ENCODE measurements at regions not wholly inside any gene's neighbourhood (a gene's known extent, or its start where the extent isn't known, plus 50 kb on each side); places are given as distances from the start of the nearest gene placed in this dataset.

DNA sequence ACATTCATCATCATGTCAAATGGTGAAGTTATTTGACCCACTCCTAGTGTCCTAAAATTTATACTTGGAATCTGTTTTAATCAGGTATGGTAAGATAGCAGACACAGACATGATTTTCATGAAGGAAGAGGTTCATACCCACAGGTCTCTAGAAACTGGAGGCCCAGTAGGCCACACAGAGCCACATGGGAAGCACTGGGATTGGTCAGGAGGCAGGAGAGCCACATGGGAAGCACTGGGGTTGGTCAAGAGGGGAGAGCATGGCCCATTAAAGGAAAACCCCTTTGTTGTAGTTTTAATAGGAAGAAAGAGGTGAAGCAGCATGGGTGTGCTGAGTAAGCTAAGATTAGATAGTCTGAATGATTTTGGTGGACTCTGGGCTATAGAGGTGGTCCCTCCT is 356.9 kb downstream of the MFSD1 start:
- Histone ChIP-seq H4K20me1 (ENCODE audit: control insufficient read depth, extremely low read depth, insufficient read depth, low read length) (no peaks in the 10 kb centered on the region), H3K9ac (ENCODE audit: insufficient read depth, low read length) (no peak overlapping the region), H2AFZ (ENCODE audit: low read length) (no peak overlapping the region), H3K36me3 (ENCODE audit: control insufficient read depth, insufficient read depth, low read length) (no peaks in the 10 kb centered on the region), H3K27ac (ENCODE audit: insufficient read depth, low read length) (no peak overlapping the region), H3K9me3 (ENCODE audit: control insufficient read depth, insufficient read depth, low read depth, low read length) (no peaks in the 10 kb centered on the region), H3K27me3 (ENCODE audit: control insufficient read depth, insufficient read depth, low read length) (no peaks in the 10 kb centered on the region), H3K79me2 (ENCODE audit: control insufficient read depth, insufficient read depth, low read length) (no peaks in the 10 kb centered on the region), H3K4me1 (ENCODE audit: control insufficient read depth, extremely low read depth, insufficient read depth, low read length) (no peaks in the 10 kb centered on the region), H3K4me3 (replicated peaks in 1 of 4; ENCODE audit: control extremely low read depth in 1 of 4, insufficient read depth in 1 of 4, low read depth in 3 of 4, low read length in 4 of 4) (no peak overlapping the region), H3K4me2 (ENCODE audit: extremely low read depth, insufficient read depth, low read length) (no peak overlapping the region)
- TF ChIP-seq CTCF (conservative IDR thresholded peaks at IDR 0.05 in 1 of 2, IDR thresholded peaks at IDR 0.05 in 1 of 2; ENCODE audit: low read depth in 1 of 2, low read length in 2 of 2): no peak
- no peak for TF ChIP-seq EZH2 (IDR thresholded peaks at IDR 0.05; ENCODE audit: low read length, missing control alignments)
- DNase-seq (ENCODE audit: low read depth in 2 of 2): no peak

DNA sequence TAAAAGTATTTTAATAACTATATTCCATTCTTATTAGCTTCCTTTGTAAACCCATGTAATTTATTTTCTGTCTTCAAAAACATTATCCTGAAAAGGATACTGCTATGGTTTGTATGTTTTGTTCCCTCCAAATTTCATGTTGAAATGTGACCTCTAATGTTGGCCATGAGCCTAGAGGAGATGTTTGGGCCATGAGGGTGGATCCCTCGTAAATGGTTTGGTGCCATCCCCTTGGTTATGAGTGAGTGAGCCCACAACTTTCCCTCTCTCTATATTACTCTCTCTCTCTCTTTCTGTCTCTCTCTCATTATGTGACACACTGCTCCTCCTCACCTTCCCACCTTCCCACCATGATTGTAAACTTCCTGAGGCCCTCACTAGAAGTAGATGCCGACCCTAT is 357.7 kb downstream of the MFSD1 start:
- Histone ChIP-seq H3K9ac (ENCODE audit: insufficient read depth, low read length) (no peak overlapping the region), H3K4me1 (ENCODE audit: control insufficient read depth, extremely low read depth, insufficient read depth, low read length) (no peaks in the 10 kb centered on the region), H3K4me3 (replicated peaks in 1 of 4; ENCODE audit: control extremely low read depth in 1 of 4, insufficient read depth in 1 of 4, low read depth in 3 of 4, low read length in 4 of 4) (no peak overlapping the region), H3K27me3 (ENCODE audit: control insufficient read depth, insufficient read depth, low read length) (no peaks in the 10 kb centered on the region), H3K4me2 (ENCODE audit: extremely low read depth, insufficient read depth, low read length) (no peak overlapping the region), H3K36me3 (ENCODE audit: control insufficient read depth, insufficient read depth, low read length) (no peaks in the 10 kb centered on the region), H3K79me2 (ENCODE audit: control insufficient read depth, insufficient read depth, low read length) (no peaks in the 10 kb centered on the region), H3K9me3 (ENCODE audit: control insufficient read depth, insufficient read depth, low read depth, low read length) (no peaks in the 10 kb centered on the region), H4K20me1 (ENCODE audit: control insufficient read depth, extremely low read depth, insufficient read depth, low read length) (no peaks in the 10 kb centered on the region), H3K27ac (ENCODE audit: insufficient read depth, low read length) (no peak overlapping the region), H2AFZ (ENCODE audit: low read length) (no peak overlapping the region)
- TF ChIP-seq EZH2 (IDR thresholded peaks at IDR 0.05; ENCODE audit: low read length, missing control alignments) (no peak), CTCF (conservative IDR thresholded peaks at IDR 0.05 in 1 of 2, IDR thresholded peaks at IDR 0.05 in 1 of 2; ENCODE audit: low read depth in 1 of 2, low read length in 2 of 2) (no peak)
- DNase-seq (ENCODE audit: low read depth in 2 of 2): no peak

GRCh38 chr3:159163656-159164055 is 361.8 kb downstream of the MFSD1 start:
- Histone ChIP-seq H3K27me3 (ENCODE audit: control insufficient read depth, insufficient read depth, low read length) (no peaks in the 10 kb centered on the region), H3K4me2 (ENCODE audit: extremely low read depth, insufficient read depth, low read length) (no peak overlapping the region), H3K9ac (ENCODE audit: insufficient read depth, low read length) (no peak overlapping the region), H3K79me2 (ENCODE audit: control insufficient read depth, insufficient read depth, low read length) (no peaks in the 10 kb centered on the region), H2AFZ (ENCODE audit: low read length) (no peak overlapping the region), H4K20me1 (ENCODE audit: control insufficient read depth, extremely low read depth, insufficient read depth, low read length) (no peaks in the 10 kb centered on the region), H3K9me3 (ENCODE audit: control insufficient read depth, insufficient read depth, low read depth, low read length) (no peaks in the 10 kb centered on the region), H3K27ac (ENCODE audit: insufficient read depth, low read length) (no peak overlapping the region), H3K4me1 (ENCODE audit: control insufficient read depth, extremely low read depth, insufficient read depth, low read length) (no peaks in the 10 kb centered on the region), H3K36me3 (ENCODE audit: control insufficient read depth, insufficient read depth, low read length) (no peaks in the 10 kb centered on the region), H3K4me3 (replicated peaks in 1 of 4; ENCODE audit: control extremely low read depth in 1 of 4, insufficient read depth in 1 of 4, low read depth in 3 of 4, low read length in 4 of 4) (no peak overlapping the region)
- DNase-seq (ENCODE audit: low read depth in 2 of 2): no peak
- TF ChIP-seq EZH2 (IDR thresholded peaks at IDR 0.05; ENCODE audit: low read length, missing control alignments) (no peak), CTCF (conservative IDR thresholded peaks at IDR 0.05 in 1 of 2, IDR thresholded peaks at IDR 0.05 in 1 of 2; ENCODE audit: low read depth in 1 of 2, low read length in 2 of 2) (no peak)
